DMS53 treated with DMSO at 0.1 percent for 48 hours (cell line): ENCODE measurements at regions not wholly inside any gene's neighbourhood (a gene's known extent, or its start where the extent isn't known, plus 50 kb on each side); places are given as distances from the start of the nearest gene placed in this dataset.

Experiments used
- DNase-seq: peaks from one replicate; lab custom pipeline; 2025; ENCODE audit not compliant: unreplicated experiment; lab: John Stamatoyannopoulos, UW

DNA sequence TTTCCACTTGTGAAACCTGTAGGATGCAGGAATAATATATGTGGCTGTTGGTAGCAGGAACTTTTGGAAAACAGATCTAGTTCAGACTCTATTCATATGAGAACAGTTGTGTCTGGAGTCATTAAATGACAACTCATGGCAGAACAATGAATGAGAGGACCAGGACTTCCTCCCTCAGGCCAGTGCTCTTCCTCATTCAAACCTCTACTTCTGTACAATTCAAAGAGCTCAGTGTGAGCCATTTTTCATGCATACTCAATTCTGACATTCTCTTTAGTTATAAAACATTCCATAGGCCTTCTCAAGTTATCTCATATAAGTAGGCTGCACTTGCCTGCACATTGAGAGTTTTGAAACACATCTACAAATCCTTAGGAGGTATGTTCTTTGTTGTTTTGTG is 1526.6 kb upstream of the FLRT2 start:
- DNase-seq, result no peak

DNA sequence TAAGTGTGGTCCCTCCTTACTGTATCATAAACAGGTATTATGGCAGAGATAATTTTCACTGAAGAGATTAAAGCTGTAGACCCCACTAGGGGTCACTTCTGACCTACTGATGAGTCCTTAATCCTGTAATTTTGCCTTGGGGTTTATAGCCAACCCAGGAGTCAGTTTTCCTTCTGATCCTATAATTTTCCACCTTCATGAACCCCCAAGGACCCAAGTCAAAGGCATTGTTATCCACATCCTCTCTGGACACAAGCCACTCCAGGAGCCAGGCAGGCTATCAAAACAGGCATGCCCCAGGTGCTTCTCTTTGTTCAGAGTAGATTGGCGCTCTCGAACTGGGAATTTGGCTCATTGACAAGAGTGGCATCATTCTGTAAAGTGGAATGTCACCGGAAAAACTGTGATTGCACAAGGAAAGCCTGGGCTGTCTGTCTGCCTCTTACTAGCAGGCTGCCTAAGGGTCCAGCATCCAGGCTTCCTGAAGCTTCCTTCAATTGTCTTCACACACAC is 1523.2 kb upstream of the FLRT2 start:
- peak; percentile 70 for DNase-seq

DNA sequence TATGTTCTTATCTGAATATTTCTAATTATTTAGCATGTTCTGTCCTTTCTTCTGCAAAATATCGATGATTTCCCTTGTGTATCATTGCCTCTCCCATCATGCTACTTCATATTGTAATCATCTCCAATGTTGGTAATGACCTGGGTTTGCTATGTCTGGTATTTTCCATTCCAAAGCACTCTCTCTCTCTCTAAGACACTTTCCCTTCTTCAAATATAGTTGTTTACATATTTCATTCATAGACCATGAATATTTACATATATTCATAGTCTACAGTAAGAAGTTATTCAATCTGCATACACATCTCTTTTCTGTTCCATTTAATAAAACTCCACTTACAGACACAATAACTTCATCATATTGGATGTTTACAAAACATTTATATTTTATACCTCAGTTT is 1516.5 kb upstream of the FLRT2 start:
- no peak for DNase-seq

DNA sequence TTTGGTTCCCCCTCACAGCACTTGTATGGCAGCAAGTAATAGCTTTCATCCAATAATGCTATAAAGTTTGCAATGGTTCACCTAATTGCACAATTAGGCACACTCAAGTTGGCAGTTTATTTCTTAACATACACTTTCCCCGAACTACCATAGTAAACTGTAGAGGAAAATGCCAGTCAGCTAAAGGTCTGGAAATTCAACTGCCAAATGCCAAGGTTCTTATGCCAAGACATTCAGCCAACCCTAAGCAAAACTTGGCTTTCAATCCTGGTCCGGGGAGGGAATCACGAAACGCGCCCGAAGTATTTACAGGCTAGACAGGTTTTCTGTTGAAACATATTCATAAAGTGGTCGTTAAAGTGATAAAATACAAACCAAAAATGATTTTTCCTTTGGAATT is 1512.4 kb upstream of the FLRT2 start:
- DNase-seq, result no peak

DNA sequence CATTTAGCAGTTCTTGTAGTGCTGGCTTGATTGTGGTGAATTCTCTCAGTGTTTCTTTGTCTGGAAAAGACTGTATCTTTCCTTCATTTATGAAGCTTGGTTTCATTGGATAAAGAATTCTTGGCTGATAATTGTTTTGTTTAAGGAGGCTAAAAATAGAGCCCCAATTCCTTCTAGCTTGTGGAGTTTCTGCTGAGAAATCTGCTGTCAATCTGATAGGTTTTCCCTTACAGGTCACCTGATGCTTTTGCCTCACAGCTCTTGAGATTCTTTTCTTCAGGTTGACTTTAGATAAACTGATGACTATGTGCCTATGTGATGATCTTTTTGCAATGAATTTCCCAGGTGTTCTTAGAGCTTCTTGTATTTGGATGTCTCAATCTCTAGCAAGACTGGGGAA is 1508.5 kb upstream of the FLRT2 start:
- DNase-seq, result no peak

DNA sequence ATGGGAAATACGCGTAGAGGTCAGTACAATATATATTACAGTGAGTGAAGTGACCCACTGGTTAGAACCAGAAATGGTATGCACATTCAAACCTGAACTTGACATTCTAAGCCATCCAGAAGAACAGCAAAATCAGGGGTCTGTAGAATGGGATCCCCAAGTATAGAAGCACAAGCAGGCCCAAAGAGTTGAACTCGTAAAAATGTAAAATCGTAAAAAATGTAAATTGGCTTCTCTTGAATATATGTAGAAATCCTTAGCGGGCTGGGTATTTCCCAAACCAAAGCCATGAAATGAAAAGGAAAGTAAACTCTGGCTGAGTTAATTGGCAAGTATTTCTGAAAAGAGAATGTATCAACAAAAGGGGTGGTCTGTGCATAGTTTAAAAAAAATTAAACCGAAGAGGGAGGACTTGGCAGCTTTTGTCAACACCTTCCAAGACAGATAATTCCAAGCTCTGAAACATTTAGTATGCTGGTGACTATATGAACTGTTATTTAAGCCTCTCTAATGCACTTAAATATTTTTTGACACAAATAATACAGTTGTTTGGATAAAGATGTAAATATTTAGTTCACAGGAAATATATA is 1505.6 kb upstream of the FLRT2 start:
- no peak for DNase-seq

DNA sequence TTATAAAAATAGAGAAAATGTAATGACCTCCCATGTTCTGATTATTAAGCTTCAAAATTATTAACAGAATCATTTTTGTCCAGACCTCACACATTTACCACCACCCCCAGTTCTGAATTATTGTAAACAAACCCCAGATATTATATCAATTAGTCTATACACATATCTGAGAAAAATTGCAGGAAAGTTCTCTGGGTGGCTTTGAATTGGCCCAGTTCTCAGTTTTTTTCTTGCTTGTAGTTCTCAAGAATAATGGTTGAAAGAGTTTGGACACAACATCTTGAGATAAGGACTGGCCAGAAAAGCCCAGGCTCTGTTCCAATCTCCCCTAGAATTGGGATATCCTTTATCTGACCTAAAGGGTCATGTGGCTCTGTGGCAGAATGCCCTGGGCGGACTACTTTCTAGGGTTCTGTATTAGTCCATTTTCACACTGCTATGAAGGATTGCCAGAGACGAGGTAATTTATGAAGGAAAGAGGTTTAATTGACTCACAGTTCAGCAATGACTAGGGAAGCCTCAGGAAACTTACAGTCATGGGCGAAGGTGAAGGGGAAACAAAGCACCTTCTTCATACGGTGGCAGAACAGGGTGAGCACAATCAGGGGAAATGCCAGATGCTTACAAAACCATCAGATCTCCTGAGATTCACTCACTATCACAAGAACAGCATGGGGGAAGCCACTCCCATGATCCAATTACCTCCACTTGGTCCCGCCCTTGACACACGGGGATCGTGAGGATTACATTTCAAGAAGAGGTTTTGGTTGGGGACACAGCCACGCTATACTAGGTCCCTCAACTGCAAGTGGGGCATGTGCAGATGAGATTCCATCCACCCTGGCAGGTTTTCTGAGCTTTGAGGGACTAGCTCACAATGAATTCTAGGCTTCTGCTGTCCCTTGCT is 1504.6 kb upstream of the FLRT2 start:
- DNase-seq, result no peak

DNA sequence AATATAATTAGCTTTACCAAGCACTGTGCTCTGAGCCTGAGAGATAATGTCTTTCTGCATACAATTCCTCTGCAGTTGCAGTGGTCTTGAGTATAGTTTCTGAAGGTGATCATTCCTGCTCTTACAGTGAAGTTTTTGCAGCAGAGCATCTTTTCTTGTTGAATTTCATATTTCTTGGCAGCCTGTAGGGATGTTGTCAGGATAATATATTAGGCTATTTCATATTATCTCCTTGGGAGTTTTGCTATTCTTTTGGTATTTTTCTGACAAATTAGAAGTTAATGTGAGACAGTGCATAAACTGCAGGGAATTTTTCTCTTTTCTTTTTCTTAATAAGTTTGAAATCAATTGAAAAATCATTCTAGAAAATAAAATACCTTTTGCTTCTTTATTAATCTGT is 1502.6 kb upstream of the FLRT2 start:
- no peak for DNase-seq

DNA sequence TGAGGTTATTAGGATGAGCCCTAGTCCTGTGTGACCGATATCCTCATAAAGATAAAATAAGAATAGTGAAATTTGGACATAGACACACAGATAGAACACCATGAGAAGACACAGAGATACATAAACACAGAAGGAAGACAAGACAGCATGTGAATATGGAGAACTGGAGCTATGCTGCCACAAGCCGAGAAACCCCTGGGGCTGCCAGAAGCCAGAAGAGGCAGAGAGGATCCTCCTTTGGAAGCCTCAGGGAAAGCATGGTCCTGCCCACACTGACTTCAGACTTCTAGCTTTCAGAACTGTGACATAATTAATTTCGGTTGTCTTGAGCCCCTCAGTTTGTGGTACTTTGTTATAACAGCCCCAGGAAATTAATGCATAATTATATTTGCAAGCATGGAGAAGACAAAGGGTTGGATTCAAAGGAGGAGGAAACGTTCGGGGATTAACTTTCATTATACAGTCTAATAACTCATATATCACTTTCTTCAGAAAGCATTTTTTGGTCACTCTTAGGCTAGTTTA is 1501.8 kb upstream of the FLRT2 start:
- no peak for DNase-seq

DNA sequence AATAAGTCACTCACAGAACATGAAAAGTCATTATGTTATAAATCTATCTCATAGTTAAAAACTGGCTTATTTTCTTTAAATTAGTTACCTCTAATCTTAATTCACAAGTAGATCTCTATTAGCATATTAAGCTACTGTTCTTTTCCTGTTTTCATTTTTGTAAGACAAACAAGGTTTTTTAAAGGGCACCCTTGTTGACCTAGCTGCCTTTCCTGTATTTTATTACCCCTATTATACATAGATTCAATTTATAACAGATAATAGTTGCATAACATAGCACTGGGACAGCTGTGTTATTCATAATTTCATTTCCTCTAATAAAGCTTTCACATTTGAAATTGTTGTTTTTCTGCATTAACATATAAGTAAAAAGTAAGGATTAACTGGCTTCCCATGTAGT is 1500.7 kb upstream of the FLRT2 start:
- DNase-seq, result no peak

DNA sequence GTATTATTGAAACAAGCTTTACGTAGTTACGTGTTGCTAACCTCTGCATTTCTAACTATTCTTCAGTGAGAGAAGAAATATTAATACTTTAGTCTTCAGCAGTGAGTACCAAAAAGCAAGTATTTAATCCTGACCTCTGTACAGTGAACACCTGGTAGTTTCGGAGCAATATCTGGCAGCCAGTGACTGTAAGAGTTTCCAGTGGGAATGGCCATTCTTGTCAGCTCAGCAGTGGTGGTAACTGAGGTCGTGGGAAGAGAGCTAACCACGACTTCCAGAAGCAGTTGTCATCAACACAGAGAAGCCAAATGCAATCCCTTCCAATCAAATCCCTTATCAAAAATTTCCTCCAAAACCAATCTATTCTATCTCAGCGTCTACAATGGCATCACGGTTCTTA is 1500.2 kb upstream of the FLRT2 start:
- DNase-seq, result no peak

DNA sequence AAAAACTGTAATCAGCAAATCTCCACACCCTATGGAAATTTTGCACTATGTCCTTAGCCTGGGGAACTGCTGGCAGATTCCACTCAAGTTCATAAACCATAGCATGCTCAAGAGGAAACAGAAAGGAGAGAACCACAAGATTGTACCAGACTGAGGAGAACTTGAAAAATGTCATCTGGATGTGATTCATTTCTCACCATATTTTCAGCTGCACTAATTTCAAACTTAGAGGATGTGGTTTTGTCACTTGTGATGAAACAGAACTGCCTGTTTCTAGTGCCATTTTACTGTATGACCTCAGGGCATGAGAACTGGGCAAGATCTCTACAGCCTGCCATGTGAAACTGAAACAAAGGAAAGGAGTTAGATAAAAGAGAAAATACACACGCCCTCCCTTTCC is 1493.1 kb upstream of the FLRT2 start:
- DNase-seq, result no peak

DNA sequence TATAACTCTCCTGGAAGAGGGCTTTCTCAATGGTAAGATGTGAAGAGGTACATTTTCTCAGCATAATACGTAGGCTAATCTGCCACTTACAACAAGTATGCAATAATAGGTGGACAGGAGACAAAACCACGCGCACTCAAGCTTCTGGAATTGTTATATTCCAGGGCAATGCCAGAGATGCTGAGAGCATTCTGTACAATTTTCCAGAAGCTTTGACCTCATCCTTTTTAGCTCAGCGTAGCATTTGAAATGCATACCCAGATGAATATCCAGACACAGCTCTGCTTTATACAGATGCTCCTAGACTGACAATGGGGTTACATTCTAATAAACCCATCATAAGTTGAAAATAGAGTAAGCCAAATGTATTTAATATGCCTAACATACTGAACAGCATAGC is 1492.4 kb upstream of the FLRT2 start:
- no peak for DNase-seq

DNA sequence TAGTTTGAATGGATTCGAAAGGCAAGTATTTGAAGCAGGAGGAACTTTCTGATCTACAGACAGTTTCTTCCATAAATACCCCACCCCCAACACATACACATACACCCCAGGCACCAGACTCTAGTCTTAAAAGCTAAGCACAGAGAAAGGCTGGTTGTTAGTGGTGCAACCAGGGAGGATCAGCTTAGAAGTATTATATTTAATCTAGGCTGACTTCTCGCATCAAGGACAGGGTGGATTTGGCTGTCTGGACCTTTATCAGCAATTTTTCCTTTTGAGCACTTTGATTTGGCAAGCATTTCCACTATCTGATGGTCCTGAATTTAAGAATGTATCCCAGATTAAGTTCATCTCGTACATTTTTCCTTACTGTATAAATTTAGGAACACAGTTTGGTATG is 1489.8 kb upstream of the FLRT2 start:
- no peak for DNase-seq

DNA sequence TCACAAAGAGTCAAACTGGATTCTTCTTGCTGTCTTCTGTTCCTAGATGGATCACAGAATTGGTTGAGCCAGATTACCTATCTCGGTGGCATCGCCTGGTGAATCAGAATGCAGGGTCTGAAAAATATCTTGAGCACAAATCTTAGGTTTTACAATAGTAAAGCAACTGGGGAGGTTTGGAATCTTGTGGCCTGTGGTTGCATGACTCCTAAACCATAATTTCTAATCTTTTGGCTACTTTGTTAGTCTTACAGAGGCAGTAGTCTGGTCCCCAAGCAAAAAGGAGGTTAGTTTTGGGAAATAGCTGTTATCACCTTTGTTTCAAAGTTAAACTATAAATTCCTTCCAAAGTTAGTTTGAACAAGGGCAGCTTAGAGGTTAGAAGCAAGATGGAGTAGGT is 1488.5 kb upstream of the FLRT2 start:
- no peak for DNase-seq

DNA sequence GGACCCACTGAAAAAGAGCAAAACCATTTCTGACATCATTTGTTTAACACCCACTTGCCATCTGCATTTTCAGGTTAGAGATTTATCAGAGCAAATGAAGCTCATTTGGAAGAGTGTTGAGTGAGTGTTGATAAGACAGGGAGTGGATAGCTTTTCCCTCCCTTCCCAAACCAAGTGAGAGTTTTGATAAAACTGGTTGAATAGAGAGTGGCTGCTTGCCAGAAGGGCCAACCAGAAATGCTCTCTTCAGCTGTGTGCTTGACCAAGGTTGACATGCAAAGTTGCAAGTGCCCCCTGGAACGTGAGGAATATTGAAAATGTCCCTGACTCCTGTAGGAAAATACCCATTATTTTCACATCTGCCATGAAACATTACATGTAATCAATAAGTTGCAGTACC is 1487.0 kb upstream of the FLRT2 start:
- DNase-seq, result no peak

DNA sequence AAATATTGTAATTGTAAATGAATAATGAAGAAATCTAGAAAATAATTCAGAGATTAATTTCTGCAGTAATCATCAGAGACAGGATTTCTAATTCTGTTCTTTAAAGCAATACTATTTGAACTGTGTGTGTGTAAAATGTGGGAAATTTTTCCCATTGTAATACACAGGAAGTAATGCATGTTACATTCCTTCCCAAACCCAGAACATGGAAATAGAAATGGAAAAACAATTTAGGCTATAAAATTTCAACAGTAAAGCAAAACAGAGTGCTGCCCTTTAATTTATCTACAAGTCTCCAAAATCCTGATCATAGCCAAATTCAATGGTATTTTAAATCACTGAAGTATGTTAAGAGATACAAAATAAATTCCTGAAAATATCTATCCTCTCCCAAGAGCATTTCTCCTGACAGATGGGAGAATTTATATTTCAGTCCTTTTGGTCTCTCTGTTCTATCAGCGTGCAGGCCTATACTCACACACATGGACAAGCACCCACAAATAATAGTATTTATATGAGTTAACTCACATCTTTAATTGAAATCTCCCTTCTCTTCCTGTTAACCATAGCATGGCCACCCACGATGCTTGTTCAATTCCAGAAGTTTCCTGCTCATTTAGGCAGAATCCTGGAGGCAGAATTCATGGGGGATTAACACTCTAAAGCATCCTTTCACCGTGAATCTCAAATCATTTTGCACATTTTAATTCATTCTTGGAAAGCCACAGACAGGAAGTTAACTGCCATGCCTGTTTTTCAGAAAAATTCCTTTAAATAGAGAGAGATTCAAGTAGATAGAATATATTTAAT is 1465.4 kb upstream of the FLRT2 start:
- DNase-seq, result no peak

DNA sequence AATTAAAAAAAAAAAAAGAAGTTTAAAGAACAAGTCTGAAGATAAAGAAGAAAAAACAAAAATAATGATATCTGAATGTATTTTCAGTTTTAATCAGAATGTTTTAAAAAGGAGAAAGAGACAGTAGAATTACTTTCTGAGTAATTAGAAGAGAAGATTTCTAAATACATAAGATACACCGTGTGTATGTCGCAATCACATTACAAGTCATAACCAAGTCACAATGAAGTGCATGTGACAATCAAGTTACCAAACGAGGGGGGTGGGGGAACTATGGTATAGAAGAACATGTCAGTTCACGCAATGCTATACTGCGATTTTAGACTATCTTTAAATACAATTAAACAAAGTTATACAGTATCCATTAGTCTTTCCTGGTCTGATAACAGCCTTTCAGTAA is 1464.1 kb upstream of the FLRT2 start:
- no peak for DNase-seq

DNA sequence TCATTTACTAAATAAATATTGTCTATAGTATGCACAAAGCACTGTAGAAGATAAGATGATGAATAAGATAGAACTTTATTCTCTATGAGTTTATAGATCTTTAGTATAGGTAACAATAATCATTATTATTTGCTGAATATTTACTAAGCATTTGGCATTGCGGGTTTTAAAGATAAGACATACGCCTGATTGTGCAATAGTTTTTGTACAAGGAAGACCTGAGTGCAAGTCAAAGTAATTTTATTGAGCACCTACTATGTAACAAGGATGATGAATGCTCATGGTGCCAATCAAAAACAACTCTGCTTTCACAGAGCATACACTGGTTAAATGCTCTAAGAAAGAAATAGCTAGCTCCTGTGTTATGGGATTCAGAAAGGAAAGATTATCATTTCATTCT is 1461.7 kb upstream of the FLRT2 start:
- DNase-seq, result no peak

DNA sequence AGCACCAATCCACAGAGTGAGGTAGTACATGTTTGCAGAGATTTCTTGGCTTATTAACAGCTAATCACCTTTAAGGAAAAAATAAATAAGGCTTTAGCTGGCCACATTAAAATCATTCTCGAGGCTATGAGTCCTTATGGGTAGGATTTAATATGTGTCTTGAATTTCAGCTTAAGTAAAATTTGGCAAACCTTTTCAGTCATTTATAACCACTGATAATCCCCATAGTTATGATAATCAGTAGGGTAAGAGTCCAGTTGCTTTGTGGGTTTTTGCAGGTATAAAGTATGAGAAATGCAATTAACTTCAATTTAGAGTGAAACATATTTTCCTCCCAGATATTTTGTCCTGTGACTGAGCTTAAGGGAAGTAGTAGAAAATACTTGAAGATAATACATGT is 1458.9 kb upstream of the FLRT2 start:
- no peak for DNase-seq

DNA sequence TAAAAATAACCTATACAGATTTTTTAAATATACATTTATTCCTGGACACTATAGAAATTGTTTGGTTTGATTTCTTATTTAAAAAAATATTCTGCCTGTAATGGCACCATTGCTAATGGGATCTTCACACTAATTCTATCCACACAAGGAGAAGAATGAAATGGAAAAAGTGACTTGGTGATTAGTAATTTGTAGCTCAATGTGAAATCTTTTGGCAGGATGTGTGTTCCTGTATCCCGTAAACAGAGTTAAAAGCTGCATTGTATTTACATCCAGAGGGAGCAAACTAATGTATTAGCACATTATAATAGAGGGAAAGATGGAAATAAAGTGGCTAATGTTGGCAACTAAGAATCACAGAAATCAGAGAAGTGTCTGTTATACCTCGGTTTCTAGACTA is 1455.3 kb upstream of the FLRT2 start:
- no peak for DNase-seq

DNA sequence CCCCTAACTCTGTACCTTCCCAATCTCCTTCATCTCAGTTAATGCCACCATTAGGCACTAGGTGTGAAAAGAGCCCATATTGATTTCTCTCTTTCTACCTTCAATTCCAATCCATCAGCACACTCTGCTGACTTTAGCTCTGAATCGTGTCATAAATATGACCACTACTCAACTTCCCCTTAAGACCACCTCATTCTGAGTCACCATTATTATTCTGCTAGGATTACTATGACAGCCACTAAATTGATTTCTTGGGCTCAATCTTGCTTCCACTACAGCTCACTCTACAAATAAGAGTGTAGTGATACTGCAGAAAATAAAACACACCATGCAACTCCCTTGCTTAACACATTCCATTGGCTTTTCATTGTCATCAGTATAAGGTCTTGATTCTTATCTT is 1449.0 kb upstream of the FLRT2 start:
- DNase-seq, result no peak
